GM06990 (cell line): ENCODE measurements at regions not wholly inside any gene's neighbourhood (a gene's known extent, or its start where the extent isn't known, plus 50 kb on each side); places are given as distances from the start of the nearest gene placed in this dataset.
"Not testable (repeated sequence)": the region's sequence is repeated elsewhere in the genome, so short reads cannot be mapped to it uniquely, and the experiment has no call there.

ENCODE experiments used
- DNase-seq: peaks from one replicate; pipeline ENCODE4 v3.0.0-alpha.2; 2011; ENCODE audit not compliant: insufficient read length; ENCODE audit errors: extremely low read depth
- H3K27me3 ChIP-seq: replicated peaks from 2 replicates; pipeline ENCODE4 v1.6.0; 2011; ENCODE audit warnings: low read length; ENCODE audit not compliant: control insufficient read depth, insufficient read depth
- H3K36me3 ChIP-seq: 2 replicates; pipeline ENCODE4 v1.5.1; 2011; ENCODE audit warnings: low read length; ENCODE audit not compliant: control insufficient read depth, insufficient read depth
- H3K4me3 ChIP-seq: replicated peaks from 2 replicates; pipeline ENCODE4 v1.5.1; 2011; ENCODE audit warnings: low read depth, mild to moderate bottlenecking, control low read depth, low read length
- CTCF ChIP-seq: IDR thresholded peaks from 2 replicates; pipeline ENCODE4 v1.5.1; 2011; ENCODE audit warnings: low read length, control low read depth, mild to moderate bottlenecking, inconsistent platforms; ENCODE audit not compliant: insufficient read depth, poor library complexity, severe bottlenecking

DNA sequence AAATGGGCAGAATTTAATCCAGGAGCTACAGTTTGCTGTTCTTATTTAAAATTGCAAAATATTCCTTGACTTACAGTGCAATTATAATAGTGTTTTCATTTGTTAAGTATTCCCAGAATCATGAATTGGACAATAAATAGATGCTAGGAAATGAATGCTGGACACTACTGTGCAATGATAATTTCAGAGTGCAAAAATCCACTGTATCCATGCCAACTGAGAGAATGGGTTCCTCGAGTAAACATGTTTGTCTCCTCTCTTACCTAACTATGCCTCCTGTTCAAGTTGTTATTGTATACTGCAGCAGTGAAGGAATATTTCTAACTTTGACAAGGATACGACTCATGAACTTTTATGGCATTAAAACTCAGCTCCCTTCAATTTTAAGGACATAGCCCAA, 1396.3 kb downstream of the GATA3 start:
- no peak for DNase-seq
- Histone ChIP-seq H3K27me3 (no peaks in the 10 kb centered on the region), H3K4me3 (no peak overlapping the region), H3K36me3 (no peaks in the 10 kb centered on the region)
- no peak for TF ChIP-seq CTCF

DNA sequence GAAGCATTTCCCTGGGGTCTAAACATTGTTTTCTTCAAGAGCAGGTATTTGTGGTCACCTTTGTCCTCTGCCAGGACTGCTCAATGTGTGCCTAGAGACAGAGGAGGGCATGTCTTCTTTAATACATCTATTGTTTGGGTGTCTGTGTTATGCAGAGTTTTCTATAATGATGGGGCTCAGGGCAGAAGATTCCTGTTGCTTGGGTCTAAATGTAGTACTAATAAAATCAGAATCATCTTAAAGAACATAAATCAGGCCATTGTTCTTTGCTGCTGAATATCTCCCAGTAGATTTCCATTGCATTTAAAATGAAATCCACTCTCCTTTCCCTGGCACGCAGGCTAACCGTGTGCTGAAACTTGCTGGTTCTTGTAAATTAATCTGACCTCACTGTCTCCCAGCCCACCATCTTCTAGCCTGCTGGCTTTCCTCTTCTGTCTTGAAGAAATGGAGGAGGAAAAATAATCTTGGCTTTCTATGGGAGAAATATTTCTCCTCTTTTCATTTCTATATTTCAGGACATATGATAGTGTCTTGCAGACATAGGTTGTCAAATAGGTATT, 1396.8 kb downstream of the GATA3 start:
- Histone ChIP-seq H3K4me3 (no peak overlapping the region), H3K36me3 (no peaks in the 10 kb centered on the region), H3K27me3 (no peaks in the 10 kb centered on the region)
- no peak for DNase-seq
- no peak for TF ChIP-seq CTCF

DNA sequence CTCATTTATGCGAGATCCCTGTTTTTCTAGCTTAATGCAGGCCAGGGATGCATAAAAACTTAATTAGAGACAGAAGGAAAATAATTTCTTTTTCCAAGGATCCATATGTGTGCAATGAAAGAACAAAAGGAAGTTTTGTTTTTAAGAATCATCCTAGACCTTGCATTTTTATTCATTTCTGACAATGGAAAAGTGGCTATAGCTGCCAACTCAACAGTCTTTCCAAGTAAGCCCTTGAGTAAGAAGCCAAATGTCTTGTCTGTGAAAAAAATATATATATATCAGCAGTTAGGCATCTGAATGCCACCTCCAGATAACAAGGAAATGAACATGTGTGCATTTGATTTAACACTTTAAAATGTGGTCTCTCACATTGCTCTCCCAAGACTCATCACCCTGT, 1397.6 kb downstream of the GATA3 start:
- no peak for TF ChIP-seq CTCF
- DNase-seq = no peak

GRCh38 chr10:9453871-9454270, 1399.4 kb downstream of the GATA3 start:
- H3K4me3 ChIP-seq, H3K36me3 ChIP-seq, H3K27me3 ChIP-seq, DNase-seq: not testable (repeated sequence)

More for the DNA sequence above, 1397.6 kb downstream of the GATA3 start:
- no peak overlapping the region for H3K4me3 ChIP-seq
- H3K27me3 ChIP-seq = no peaks in the 10 kb centered on the region
- no peaks in the 10 kb centered on the region for H3K36me3 ChIP-seq

DNA sequence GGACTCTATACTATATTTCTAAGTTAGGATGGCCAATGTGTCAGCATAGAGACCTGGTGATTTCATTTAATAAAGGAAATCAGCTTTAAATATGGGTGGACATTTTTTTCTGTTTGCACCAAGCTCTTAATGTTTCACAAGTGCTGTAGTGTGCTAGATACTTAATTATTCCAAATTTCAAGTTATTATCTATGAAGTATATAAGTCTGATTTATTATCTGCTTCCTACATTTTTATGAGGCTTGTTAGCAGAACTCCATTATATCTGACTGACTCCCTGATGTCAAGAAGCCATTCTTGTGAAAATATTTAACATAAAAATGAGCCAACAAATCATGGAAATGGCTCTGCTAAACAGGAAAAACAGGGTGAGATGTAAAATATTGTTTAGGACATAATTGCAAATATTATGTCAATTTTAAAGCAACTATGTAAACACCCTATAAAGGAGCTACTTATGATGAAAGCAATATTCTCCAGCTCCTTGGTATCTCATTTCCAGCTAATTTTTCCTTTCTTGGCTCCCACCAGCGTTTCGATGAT, 1415.2 kb downstream of the GATA3 start:
- H3K27me3 ChIP-seq = no peaks in the 10 kb centered on the region
- no peak for DNase-seq
- no peak for TF ChIP-seq CTCF
- no peaks in the 10 kb centered on the region for H3K36me3 ChIP-seq
- H3K4me3 ChIP-seq = no peak overlapping the region

GRCh38 chr10:9470581-9470980, 1416.1 kb downstream of the GATA3 start:
- no peaks in the 10 kb centered on the region for H3K36me3 ChIP-seq
- TF ChIP-seq CTCF = no peak
- no peaks in the 10 kb centered on the region for H3K27me3 ChIP-seq
- DNase-seq = no peak
- H3K4me3 ChIP-seq = no peak overlapping the region
